ENCODE measurements at regions not wholly inside any gene's neighbourhood (a gene's known extent, or its start where the extent isn't known, plus 50 kb on each side); places are given as distances from the start of the nearest gene placed in this dataset.

- DNase-seq, result no peak
- ATAC-seq (ENCODE audit: poor library complexity), result no peak
- intact Hi-C loops (cut with DNase I), result no loop called here
Observed at GRCh38 chrX:25072247-25072646, 56.5 kb upstream of the ARX start.

- ATAC-seq (ENCODE audit: poor library complexity) (no peak), DNase-seq (no peak)
- intact Hi-C loops (cut with DNase I), result no loop called here
Observed at GRCh38 chrX:25070038-25070437, 54.3 kb upstream of the ARX start.

GRCh38 chrX:25069209-25069608, 53.4 kb upstream of the ARX start:
- intact Hi-C loops (cut with DNase I), result no loop called here

GRCh38 chrX:25068340-25068739, 52.6 kb upstream of the ARX start:
- ATAC-seq (ENCODE audit: poor library complexity) (no peak), DNase-seq (no peak)
- intact Hi-C loops (cut with DNase I), result no loop called here

More at GRCh38 chrX:25069209-25069608, 53.4 kb upstream of the ARX start:
- ATAC-seq (ENCODE audit: poor library complexity) (no peak), DNase-seq (no peak)

GRCh38 chrX:25067271-25068172, 51.8 kb upstream of the ARX start:
- no peak for DNase-seq
- ATAC-seq (ENCODE audit: poor library complexity), result no peak
- intact Hi-C loops (cut with DNase I), result no loop called here

- intact Hi-C loops (cut with DNase I), result no loop called here
- ATAC-seq (ENCODE audit: poor library complexity) (no peak), DNase-seq (no peak)
Observed at GRCh38 chrX:25066131-25066530, 50.4 kb upstream of the ARX start.
